ENCODE measurements at regions not wholly inside any gene's neighbourhood (a gene's known extent, or its start where the extent isn't known, plus 50 kb on each side); places are given as distances from the start of the nearest gene placed in this dataset.

GRCh38 chr1:9453375-9453774, 85.9 kb upstream of the SLC25A33 start:
- TF ChIP-seq CTCF (IDR thresholded peaks at IDR 0.05) (no peak), POLR2A (IDR thresholded peaks at IDR 0.05) (no peak)

All from adrenal gland (tissue), 5 donors.